Mesothelial cell of epicardium (in vitro differentiated cells): ENCODE measurements at regions not wholly inside any gene's neighbourhood (a gene's known extent, or its start where the extent isn't known, plus 50 kb on each side); places are given as distances from the start of the nearest gene placed in this dataset.

Experiments used
- DNase-seq, 2 experiments: peaks; one replicate each; pipeline ENCODE4 v3.0.0; 2021; ENCODE audit warnings: low spot score in 2 of 2; ENCODE audit not compliant: unreplicated experiment in 2 of 2
- H3K27ac Mint-ChIP-seq: 2 replicates; pipeline ENCODE4 v1.8.0; 2021; ENCODE audit warnings: mixed read lengths
- H3K27me3 Mint-ChIP-seq: 2 replicates; pipeline ENCODE4 v1.8.0; 2021; ENCODE audit warnings: low read depth, mixed read lengths
- H3K36me3 Mint-ChIP-seq: 2 replicates; pipeline ENCODE4 v1.8.0; 2021; ENCODE audit warnings: mixed read lengths
- H3K4me1 Mint-ChIP-seq: 2 replicates; pipeline ENCODE4 v1.8.0; 2021; ENCODE audit warnings: mixed read lengths
- H3K4me3 Mint-ChIP-seq: 2 replicates; pipeline ENCODE4 v1.8.0; 2021; ENCODE audit warnings: mild to moderate bottlenecking, moderate library complexity, mixed read lengths
- H3K9me3 Mint-ChIP-seq: 2 replicates; pipeline ENCODE4 v1.8.0; 2021; ENCODE audit warnings: mixed read lengths
- TF ChIP-seq, protein P1 (sequence below): fragments of 200-600 bp; sonication (generic); IDR thresholded peaks from one replicate; pipeline ENCODE4 v1.5.0; 2021; ENCODE audit warnings: antibody characterized with exemption; ENCODE audit not compliant: unreplicated experiment

DNA sequence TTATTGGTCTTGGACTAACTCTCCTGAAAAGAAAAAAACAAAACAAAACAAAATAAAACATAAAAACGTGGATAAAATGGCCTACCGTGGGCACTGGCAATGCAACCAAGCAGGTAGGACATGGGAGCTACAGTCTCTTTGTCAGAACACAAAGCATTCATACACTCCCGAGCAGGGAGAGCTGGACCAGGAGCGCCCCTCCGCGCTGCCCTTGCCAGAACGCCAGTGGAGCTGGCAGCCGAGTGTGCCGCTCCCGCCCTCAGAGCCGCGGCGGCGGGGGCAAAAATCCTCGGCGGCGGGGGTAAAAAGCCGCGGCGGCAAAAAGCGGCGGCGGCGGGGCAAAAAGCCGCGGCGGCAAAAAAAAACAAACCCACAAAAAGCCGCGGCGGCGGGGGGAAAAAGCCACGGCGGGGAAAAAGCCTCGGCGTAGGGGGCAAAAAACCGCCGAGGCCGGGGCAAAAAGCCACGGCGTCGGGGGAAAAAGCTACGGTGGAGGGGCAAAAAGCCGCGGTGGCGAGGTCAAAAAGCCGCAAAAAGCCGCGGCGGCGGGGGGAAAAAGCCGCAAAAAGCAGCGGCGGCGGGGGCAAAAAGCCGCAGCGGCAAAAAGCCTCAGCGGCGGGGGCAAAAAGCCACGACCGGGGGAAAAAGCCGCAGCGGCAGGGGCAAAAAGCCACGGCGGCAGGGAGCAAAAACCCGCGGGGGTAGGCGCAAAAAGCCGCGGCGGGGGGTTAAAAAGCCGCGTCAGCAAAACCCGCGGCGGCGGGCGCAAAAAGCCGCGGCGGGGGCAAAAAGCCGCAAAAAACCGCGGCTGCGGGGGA, 418.1 kb downstream of the ZNF716 start:
- Mint-ChIP-seq H3K9me3 (peaks cover 54% of the 10 kb centered on the region), H3K27me3 (no peaks in the 10 kb centered on the region), H3K36me3 (peaks cover 5% of the 10 kb centered on the region), H3K4me3 (no peak overlapping the region), H3K27ac (no peak overlapping the region), H3K4me1 (no peaks in the 10 kb centered on the region)
- no peak for DNase-seq
- TF ChIP-seq, protein P1, sequence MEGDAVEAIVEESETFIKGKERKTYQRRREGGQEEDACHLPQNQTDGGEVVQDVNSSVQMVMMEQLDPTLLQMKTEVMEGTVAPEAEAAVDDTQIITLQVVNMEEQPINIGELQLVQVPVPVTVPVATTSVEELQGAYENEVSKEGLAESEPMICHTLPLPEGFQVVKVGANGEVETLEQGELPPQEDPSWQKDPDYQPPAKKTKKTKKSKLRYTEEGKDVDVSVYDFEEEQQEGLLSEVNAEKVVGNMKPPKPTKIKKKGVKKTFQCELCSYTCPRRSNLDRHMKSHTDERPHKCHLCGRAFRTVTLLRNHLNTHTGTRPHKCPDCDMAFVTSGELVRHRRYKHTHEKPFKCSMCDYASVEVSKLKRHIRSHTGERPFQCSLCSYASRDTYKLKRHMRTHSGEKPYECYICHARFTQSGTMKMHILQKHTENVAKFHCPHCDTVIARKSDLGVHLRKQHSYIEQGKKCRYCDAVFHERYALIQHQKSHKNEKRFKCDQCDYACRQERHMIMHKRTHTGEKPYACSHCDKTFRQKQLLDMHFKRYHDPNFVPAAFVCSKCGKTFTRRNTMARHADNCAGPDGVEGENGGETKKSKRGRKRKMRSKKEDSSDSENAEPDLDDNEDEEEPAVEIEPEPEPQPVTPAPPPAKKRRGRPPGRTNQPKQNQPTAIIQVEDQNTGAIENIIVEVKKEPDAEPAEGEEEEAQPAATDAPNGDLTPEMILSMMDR = no peak

DNA sequence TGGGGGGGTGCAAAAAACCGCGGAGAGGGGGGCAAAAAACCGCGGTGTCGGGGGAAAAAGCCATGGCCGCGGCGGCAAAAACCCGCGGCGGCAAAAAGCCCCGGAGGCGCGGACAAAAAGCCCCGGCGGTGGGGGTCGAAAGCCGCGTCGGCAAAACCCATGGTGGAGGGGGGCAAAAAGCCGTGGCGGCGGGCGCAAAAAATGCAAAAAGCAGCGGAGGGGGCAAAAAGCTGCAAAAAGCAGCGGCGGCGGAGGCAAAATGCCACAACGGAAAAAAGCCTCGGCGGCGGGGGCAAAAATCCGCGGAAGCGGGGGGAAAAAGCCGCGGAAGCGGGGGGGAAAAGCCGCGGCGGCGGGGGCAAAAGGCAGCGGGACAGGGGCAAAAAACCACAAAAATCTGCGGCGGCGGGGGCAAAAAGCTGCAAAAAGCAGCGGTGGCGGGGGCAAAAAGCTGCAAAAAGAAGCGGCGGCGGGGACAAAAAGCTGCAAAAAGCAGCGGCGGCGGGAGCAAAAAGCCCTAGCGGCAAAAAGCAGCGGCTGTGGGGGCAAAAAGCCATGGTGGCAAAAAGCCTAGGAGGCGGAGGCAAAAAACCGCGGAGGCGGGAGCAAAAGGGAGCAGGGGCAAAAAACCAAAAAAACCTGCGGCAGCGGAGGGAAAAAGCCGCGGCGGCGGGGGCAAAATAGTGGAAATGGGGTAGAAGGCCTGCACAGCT, 418.9 kb downstream of the ZNF716 start:
- Mint-ChIP-seq H3K4me3 (no peak overlapping the region), H3K36me3 (peaks cover 5% of the 10 kb centered on the region), H3K27me3 (no peaks in the 10 kb centered on the region), H3K4me1 (no peaks in the 10 kb centered on the region), H3K9me3 (peaks cover 52% of the 10 kb centered on the region), H3K27ac (no peak overlapping the region)
- TF ChIP-seq, protein P1 = no peak
- no peak for DNase-seq
